ENCODE measurements at regions not wholly inside any gene's neighbourhood (a gene's known extent, or its start where the extent isn't known, plus 50 kb on each side); places are given as distances from the start of the nearest gene placed in this dataset.

DNA sequence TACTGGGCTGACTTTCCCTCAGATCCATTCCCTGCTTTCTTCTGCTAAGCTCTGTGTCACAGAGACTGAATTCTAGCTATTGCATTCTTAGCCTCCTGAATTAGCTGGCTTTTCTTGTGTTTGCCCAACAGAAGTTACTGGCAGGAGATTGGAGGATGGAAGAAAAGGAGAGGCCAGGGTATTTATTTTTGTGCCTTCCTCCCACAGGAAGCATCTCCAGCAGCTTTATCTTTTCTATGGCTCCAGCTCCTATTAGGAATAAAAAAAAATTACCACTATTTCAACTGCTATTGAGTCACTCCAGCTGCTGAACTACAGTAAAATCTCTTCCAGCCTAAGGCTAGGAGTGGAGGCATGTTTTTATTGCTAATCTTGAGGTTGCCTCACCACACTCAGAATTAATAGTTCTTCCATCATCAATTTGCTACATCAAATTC lies 492.4 kb downstream of the RFPL4B start:
- Mint-ChIP-seq H3K4me1 (ENCODE audit: low read depth) (peaks cover 22% of the 10 kb centered on the region), H3K36me3 (ENCODE audit: low read depth) (no peaks in the 10 kb centered on the region), H3K27ac (peak overlapping the region; percentile 39; the same call in 1 of the 2 replicates), H3K4me3 (no peak overlapping the region), H3K27me3 (ENCODE audit: insufficient read depth) (no peaks in the 10 kb centered on the region), H3K9me3 (no peaks in the 10 kb centered on the region)
- TF ChIP-seq, protein P1, sequence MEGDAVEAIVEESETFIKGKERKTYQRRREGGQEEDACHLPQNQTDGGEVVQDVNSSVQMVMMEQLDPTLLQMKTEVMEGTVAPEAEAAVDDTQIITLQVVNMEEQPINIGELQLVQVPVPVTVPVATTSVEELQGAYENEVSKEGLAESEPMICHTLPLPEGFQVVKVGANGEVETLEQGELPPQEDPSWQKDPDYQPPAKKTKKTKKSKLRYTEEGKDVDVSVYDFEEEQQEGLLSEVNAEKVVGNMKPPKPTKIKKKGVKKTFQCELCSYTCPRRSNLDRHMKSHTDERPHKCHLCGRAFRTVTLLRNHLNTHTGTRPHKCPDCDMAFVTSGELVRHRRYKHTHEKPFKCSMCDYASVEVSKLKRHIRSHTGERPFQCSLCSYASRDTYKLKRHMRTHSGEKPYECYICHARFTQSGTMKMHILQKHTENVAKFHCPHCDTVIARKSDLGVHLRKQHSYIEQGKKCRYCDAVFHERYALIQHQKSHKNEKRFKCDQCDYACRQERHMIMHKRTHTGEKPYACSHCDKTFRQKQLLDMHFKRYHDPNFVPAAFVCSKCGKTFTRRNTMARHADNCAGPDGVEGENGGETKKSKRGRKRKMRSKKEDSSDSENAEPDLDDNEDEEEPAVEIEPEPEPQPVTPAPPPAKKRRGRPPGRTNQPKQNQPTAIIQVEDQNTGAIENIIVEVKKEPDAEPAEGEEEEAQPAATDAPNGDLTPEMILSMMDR (IDR thresholded peaks at IDR 0.05), result no peak
- peak; percentile 90 for DNase-seq

GRCh38 chr6:112841553-112842329 lies 494.6 kb downstream of the RFPL4B start:
- no peaks in the 10 kb centered on the region for H3K27me3 Mint-ChIP-seq (ENCODE audit: insufficient read depth)
- TF ChIP-seq, protein P1 (IDR thresholded peaks at IDR 0.05), result no peak

DNA sequence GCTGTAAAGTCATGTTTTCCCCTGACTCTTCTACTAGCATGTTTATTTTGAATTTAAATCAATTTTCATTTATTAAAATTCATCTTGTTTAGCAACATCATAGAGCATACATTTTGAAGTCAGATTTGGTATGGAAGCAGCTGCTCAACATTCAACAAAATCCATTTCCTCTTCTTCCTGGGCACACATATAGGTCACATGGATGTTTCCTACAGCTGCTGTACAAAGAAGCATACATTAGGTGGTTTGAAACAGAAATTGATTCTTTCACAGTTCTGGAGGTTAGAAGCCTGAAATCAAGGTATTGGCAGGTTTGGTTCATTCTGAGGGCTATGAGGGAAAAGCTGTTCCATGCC lies 495.2 kb downstream of the RFPL4B start:
- Mint-ChIP-seq H3K36me3 (ENCODE audit: low read depth) (no peaks in the 10 kb centered on the region), H3K27ac (no peak overlapping the region), H3K9me3 (no peaks in the 10 kb centered on the region), H3K4me3 (no peak overlapping the region), H3K27me3 (ENCODE audit: insufficient read depth) (no peaks in the 10 kb centered on the region), H3K4me1 (ENCODE audit: low read depth) (peaks cover 22% of the 10 kb centered on the region)
- TF ChIP-seq, protein P1 (IDR thresholded peaks at IDR 0.05), result no peak
- DNase-seq, result no peak

More at GRCh38 chr6:112841553-112842329, 494.6 kb downstream of the RFPL4B start:
- Mint-ChIP-seq H3K4me3 (no peak overlapping the region), H3K27ac (no peak overlapping the region), H3K9me3 (no peaks in the 10 kb centered on the region), H3K36me3 (ENCODE audit: low read depth) (no peaks in the 10 kb centered on the region), H3K4me1 (ENCODE audit: low read depth) (peaks cover 22% of the 10 kb centered on the region)
- DNase-seq, result no peak

GRCh38 chr6:112846681-112847080 lies 499.6 kb downstream of the RFPL4B start:
- no peak overlapping the region for H3K27ac Mint-ChIP-seq
- no peak for DNase-seq
- no peaks in the 10 kb centered on the region for H3K36me3 Mint-ChIP-seq (ENCODE audit: low read depth)
- H3K4me1 Mint-ChIP-seq (ENCODE audit: low read depth), result no peaks in the 10 kb centered on the region
- no peaks in the 10 kb centered on the region for H3K9me3 Mint-ChIP-seq
- no peaks in the 10 kb centered on the region for H3K27me3 Mint-ChIP-seq (ENCODE audit: insufficient read depth)
- no peak overlapping the region for H3K4me3 Mint-ChIP-seq
- TF ChIP-seq, protein P1 (IDR thresholded peaks at IDR 0.05), result no peak

- H3K27ac Mint-ChIP-seq, result no peak overlapping the region
- H3K9me3 Mint-ChIP-seq, result no peaks in the 10 kb centered on the region
- TF ChIP-seq, protein P1 (IDR thresholded peaks at IDR 0.05), result no peak
- H3K27me3 Mint-ChIP-seq (ENCODE audit: insufficient read depth), result no peaks in the 10 kb centered on the region
- no peak overlapping the region for H3K4me3 Mint-ChIP-seq
- H3K4me1 Mint-ChIP-seq (ENCODE audit: low read depth), result no peaks in the 10 kb centered on the region
- no peaks in the 10 kb centered on the region for H3K36me3 Mint-ChIP-seq (ENCODE audit: low read depth)
- no peak for DNase-seq
Measured at GRCh38 chr6:112851146-112851545, 504.0 kb downstream of the RFPL4B start.

Measured in HFFc6 (cell line).